AG04450 (cell line): ENCODE measurements at regions not wholly inside any gene's neighbourhood (a gene's known extent, or its start where the extent isn't known, plus 50 kb on each side); places are given as distances from the start of the nearest gene placed in this dataset.

Experiments used
- CTCF ChIA-PET: fragments of 300-600, 350-600 bp; formaldehyde crosslinking; extraction: SDS; loops from one replicate; lab custom pipeline; 2022; ENCODE audit warnings: antibody characterized with exemption, inconsistent platforms; lab: Charles Lee
- POLR2A ChIA-PET: fragments of 350-600 bp; formaldehyde crosslinking; extraction: SDS; loops from one replicate; lab custom pipeline; 2021; ENCODE audit warnings: antibody characterized with exemption, inconsistent platforms; lab: Yijun Ruan, JAX
- DNase-seq: peaks from one replicate; pipeline ENCODE4 v3.0.0-alpha.2; 2011; ENCODE audit warnings: low read depth, low spot score
- H3K27ac ChIP-seq: one replicate; pipeline ENCODE4 v1.5.1; 2012; ENCODE audit warnings: low read depth, low read length, control low read depth
- H3K27me3 ChIP-seq: one replicate; pipeline ENCODE4 v1.6.0; 2012; ENCODE audit warnings: low read length; ENCODE audit not compliant: control insufficient read depth, insufficient read depth
- H3K4me3 ChIP-seq: 2 replicates; pipeline ENCODE4 v1.5.1; 2011; ENCODE audit warnings: mild to moderate bottlenecking, low read depth, low read length, control low read depth
- H3K9me3 ChIP-seq: 2 replicates; pipeline ENCODE4 v1.5.1; 2012; ENCODE audit warnings: low read length; ENCODE audit not compliant: control insufficient read depth, insufficient read depth
- TF ChIP-seq, protein P1 (sequence below): IDR thresholded peaks from 2 replicates; pipeline ENCODE4 v1.5.1; 2011; ENCODE audit warnings: low read depth, low read length, control low read depth, inconsistent platforms

GRCh38 chr11:122517403-122518379 is 137.8 kb upstream of the UBASH3B start:
- Histone ChIP-seq H3K27ac (no peak overlapping the region), H3K9me3 (no peaks in the 10 kb centered on the region), H3K4me3 (no peak overlapping the region), H3K27me3 (peaks cover 11% of the 10 kb centered on the region)
- TF ChIP-seq, protein P1, sequence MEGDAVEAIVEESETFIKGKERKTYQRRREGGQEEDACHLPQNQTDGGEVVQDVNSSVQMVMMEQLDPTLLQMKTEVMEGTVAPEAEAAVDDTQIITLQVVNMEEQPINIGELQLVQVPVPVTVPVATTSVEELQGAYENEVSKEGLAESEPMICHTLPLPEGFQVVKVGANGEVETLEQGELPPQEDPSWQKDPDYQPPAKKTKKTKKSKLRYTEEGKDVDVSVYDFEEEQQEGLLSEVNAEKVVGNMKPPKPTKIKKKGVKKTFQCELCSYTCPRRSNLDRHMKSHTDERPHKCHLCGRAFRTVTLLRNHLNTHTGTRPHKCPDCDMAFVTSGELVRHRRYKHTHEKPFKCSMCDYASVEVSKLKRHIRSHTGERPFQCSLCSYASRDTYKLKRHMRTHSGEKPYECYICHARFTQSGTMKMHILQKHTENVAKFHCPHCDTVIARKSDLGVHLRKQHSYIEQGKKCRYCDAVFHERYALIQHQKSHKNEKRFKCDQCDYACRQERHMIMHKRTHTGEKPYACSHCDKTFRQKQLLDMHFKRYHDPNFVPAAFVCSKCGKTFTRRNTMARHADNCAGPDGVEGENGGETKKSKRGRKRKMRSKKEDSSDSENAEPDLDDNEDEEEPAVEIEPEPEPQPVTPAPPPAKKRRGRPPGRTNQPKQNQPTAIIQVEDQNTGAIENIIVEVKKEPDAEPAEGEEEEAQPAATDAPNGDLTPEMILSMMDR, result no peak
- CTCF ChIA-PET, result interaction anchor here (1.6 kb wide), 1 partner anchor 12 kb away, joined by 11 read pairs; no protein-coding TSS in a partner anchor
- POLR2A ChIA-PET, result no interaction called here
- no peak for DNase-seq

DNA sequence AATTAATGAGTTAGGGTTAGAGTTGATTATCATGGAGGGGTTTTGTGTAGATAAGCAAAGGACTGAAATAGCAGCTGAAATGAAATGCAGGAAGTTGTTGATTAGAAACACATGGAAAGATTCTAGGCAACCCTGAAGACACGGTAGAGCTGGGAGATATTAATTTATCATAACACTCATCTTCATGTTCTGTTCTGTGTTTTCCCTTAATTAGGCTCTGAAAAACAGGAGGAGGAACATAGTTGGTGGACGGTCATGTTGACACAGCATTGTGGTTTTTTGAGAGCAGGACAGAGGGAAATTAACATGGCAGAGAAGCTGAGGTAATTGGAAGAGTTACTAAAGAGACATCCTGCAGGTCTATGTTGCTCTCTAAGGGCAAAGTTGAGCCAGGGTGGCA is 138.8 kb upstream of the UBASH3B start:
- ChIA-PET CTCF (interaction anchor here (1.6 kb wide), 1 partner anchor 11 kb away, joined by 11 read pairs; no protein-coding TSS in a partner anchor), POLR2A (no interaction called here)
- TF ChIP-seq, protein P1, result no peak
- H3K9me3 ChIP-seq, result no peaks in the 10 kb centered on the region
- peaks cover 15% of the 10 kb centered on the region for H3K27me3 ChIP-seq
- no peak overlapping the region for H3K27ac ChIP-seq
- no peak for DNase-seq
- no peak overlapping the region for H3K4me3 ChIP-seq

DNA sequence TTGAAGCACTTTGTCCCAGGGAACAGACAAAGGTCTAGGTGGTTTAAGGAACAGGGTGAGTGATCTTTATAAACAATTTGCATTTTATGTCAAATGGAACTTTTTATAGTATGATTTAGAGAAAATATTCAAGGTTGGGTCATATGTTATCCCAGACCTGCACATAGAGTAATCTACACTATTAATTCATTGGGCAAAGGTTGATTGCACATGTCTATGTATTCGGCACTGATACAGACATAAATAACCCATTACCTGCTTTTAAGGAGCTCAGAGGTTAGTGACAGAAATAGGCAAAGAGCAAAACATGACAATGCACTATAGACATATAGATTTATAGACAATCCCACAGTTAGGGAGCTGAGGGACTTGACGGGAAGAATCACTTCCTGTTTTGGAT is 141.5 kb upstream of the UBASH3B start:
- no peaks in the 10 kb centered on the region; the same call in 1 of the 2 replicates for H3K9me3 ChIP-seq
- H3K27me3 ChIP-seq, result peaks cover 15% of the 10 kb centered on the region
- H3K4me3 ChIP-seq, result no peak overlapping the region
- DNase-seq, result no peak
- CTCF ChIA-PET, result interaction anchor here (1.0 kb wide), 1 partner anchor 1320 kb away, joined by 3 read pairs; no protein-coding TSS in a partner anchor
- TF ChIP-seq, protein P1, result no peak
- POLR2A ChIA-PET, result no interaction called here
- no peak overlapping the region for H3K27ac ChIP-seq

GRCh38 chr11:122513328-122513727 is 142.2 kb upstream of the UBASH3B start:
- ChIA-PET CTCF (no interaction called here), POLR2A (no interaction called here)
- TF ChIP-seq, protein P1, result no peak
- no peak for DNase-seq
- Histone ChIP-seq H3K9me3 (no peaks in the 10 kb centered on the region; the same call in 1 of the 2 replicates), H3K4me3 (no peak overlapping the region), H3K27me3 (peaks cover 11% of the 10 kb centered on the region), H3K27ac (no peak overlapping the region)

DNA sequence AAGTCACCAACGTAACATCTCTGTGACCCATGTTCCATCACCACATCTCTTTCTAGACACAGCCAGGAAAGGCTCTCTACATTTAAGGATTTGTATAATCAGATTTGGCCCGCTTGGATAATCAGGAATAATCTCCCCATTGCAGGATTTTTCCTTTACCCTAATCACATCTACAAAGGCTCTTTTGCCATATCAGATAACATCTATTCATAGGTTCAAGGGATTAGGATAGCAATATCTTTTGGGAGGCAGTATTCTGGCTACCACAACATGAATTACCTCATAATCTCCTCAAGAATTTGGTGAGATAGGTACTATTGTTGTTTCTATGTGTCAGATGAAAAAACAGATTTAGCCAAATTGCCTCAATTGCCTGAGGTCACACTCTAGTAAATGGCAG is 142.8 kb upstream of the UBASH3B start:
- CTCF ChIA-PET, result no interaction called here
- H3K27ac ChIP-seq, result no peak overlapping the region
- POLR2A ChIA-PET, result no interaction called here
- no peaks in the 10 kb centered on the region; the same call in 1 of the 2 replicates for H3K9me3 ChIP-seq
- no peak for DNase-seq
- H3K27me3 ChIP-seq, result peaks cover 11% of the 10 kb centered on the region
- TF ChIP-seq, protein P1, result no peak
- no peak overlapping the region for H3K4me3 ChIP-seq
